HG02884 (cell line): ENCODE measurements at regions not wholly inside any gene's neighbourhood (a gene's known extent, or its start where the extent isn't known, plus 50 kb on each side); places are given as distances from the start of the nearest gene placed in this dataset.
"Not testable (repeated sequence)": the region's sequence is repeated elsewhere in the genome, so short reads cannot be mapped to it uniquely, and the experiment has no call there.

ENCODE experiments used
- ATAC-seq: cut with Tn5 transposase; IDR thresholded peaks from one replicate; pipeline ENCODE4 v1.9.1; 2021; ENCODE audit warnings: mild to moderate bottlenecking, moderate library complexity; ENCODE audit not compliant: unreplicated experiment

- ATAC-seq: no peak
Observed at GRCh38 chr6:137545073-137545472, 50.9 kb upstream of the OLIG3 start.

GRCh38 chr6:137547186-137547585, 53.0 kb upstream of the OLIG3 start:
- no peak for ATAC-seq

- no peak for ATAC-seq
Observed at GRCh38 chr6:137547601-137548000, 53.4 kb upstream of the OLIG3 start.

- ATAC-seq: no peak
Observed at GRCh38 chr6:137549106-137549505, 54.9 kb upstream of the OLIG3 start.

- ATAC-seq: no peak
Observed at GRCh38 chr6:137550535-137550934, 56.3 kb upstream of the OLIG3 start.

- no peak for ATAC-seq
Observed at GRCh38 chr6:137552146-137552545, 58.0 kb upstream of the OLIG3 start.

GRCh38 chr6:137552809-137553208, 58.6 kb upstream of the OLIG3 start:
- ATAC-seq: no peak

GRCh38 chr6:137559521-137560183, 65.5 kb upstream of the OLIG3 start:
- ATAC-seq: not testable (repeated sequence)

GRCh38 chr6:137560184-137560563, 66.0 kb upstream of the OLIG3 start:
- no peak for ATAC-seq

- no peak for ATAC-seq
Observed at GRCh38 chr6:137568067-137568466, 73.9 kb upstream of the OLIG3 start.

GRCh38 chr6:137570393-137570792, 76.2 kb upstream of the OLIG3 start:
- ATAC-seq: no peak

- peak; percentile 68 for ATAC-seq
Observed at GRCh38 chr6:137571854-137572253, 77.7 kb upstream of the OLIG3 start.

- no peak for ATAC-seq
Observed at GRCh38 chr6:137573739-137574138, 79.5 kb upstream of the OLIG3 start.

GRCh38 chr6:137579612-137580011, 85.4 kb upstream of the OLIG3 start:
- ATAC-seq: no peak

- ATAC-seq: no peak
Observed at GRCh38 chr6:137581019-137581707, 87.0 kb upstream of the OLIG3 start.

GRCh38 chr6:137583519-137583918, 89.3 kb upstream of the OLIG3 start:
- not testable (repeated sequence) for ATAC-seq

GRCh38 chr6:137588472-137588871, 94.3 kb upstream of the OLIG3 start:
- ATAC-seq: no peak

GRCh38 chr6:137589067-137589848, 95.1 kb upstream of the OLIG3 start:
- peak; percentile 100 for ATAC-seq

GRCh38 chr6:137590684-137591083, 96.5 kb upstream of the OLIG3 start:
- ATAC-seq: no peak

GRCh38 chr6:137601471-137601870, 107.3 kb upstream of the OLIG3 start:
- ATAC-seq: no peak

- no peak for ATAC-seq
Observed at GRCh38 chr6:137602313-137603197, 108.4 kb upstream of the OLIG3 start.
